ENCODE measurements at regions not wholly inside any gene's neighbourhood (a gene's known extent, or its start where the extent isn't known, plus 50 kb on each side); places are given as distances from the start of the nearest gene placed in this dataset.

DNA sequence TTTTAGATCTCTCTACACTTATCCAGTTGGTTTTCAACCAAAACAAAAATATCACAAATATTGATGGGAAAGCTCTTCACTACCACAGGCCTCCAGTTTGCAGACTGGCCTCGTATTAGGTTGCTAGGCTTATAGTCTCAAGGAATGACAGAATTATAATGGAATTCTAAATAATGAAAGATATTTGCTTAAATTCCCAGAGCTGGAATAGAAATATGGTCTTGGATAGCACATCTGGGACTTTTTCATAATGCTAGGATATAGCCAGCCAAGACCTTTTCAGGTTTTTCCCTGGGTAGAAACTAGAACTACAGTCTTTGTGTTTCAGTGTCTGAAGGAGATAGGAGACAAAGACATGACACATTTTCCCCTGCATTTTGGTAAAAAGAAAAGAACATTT lies 121.9 kb upstream of the STAC start:
- TF ChIP-seq, protein P1, sequence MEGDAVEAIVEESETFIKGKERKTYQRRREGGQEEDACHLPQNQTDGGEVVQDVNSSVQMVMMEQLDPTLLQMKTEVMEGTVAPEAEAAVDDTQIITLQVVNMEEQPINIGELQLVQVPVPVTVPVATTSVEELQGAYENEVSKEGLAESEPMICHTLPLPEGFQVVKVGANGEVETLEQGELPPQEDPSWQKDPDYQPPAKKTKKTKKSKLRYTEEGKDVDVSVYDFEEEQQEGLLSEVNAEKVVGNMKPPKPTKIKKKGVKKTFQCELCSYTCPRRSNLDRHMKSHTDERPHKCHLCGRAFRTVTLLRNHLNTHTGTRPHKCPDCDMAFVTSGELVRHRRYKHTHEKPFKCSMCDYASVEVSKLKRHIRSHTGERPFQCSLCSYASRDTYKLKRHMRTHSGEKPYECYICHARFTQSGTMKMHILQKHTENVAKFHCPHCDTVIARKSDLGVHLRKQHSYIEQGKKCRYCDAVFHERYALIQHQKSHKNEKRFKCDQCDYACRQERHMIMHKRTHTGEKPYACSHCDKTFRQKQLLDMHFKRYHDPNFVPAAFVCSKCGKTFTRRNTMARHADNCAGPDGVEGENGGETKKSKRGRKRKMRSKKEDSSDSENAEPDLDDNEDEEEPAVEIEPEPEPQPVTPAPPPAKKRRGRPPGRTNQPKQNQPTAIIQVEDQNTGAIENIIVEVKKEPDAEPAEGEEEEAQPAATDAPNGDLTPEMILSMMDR (IDR thresholded peaks at IDR 0.05) = no peak
- no peak for TF ChIP-seq POLR2AphosphoS5 (IDR thresholded peaks at IDR 0.05)

Data from esophagus muscularis mucosa (tissue), 3 donors.